Astrocyte (in vitro differentiated cells and primary cell): ENCODE measurements at regions not wholly inside any gene's neighbourhood (a gene's known extent, or its start where the extent isn't known, plus 50 kb on each side); places are given as distances from the start of the nearest gene placed in this dataset.

Source experiments
- DNase-seq: peaks from one replicate; pipeline ENCODE4 v3.0.0-alpha.2; 2010; ENCODE audit warnings: low read depth
- FAIRE-seq: peaks from 2 replicates; lab custom pipeline; 2011; peaks lifted over from hg19 to GRCh38; lab: Jason Lieb, UNC
- H2AFZ ChIP-seq: 2 replicates; pipeline ENCODE4 v1.6.0; 2012; ENCODE audit warnings: low read depth, low read length, inconsistent platforms
- H3K27ac ChIP-seq: 2 replicates; pipeline ENCODE4 v1.5.1; 2011; ENCODE audit warnings: low read depth, low read length, inconsistent platforms
- H3K27me3 ChIP-seq: 2 replicates; pipeline ENCODE4 v1.6.0; 2011; ENCODE audit warnings: low read length, inconsistent platforms; ENCODE audit not compliant: insufficient read depth
- H3K36me3 ChIP-seq: 2 replicates; pipeline ENCODE4 v1.5.1; 2011; ENCODE audit warnings: low read length, inconsistent platforms; ENCODE audit not compliant: insufficient read depth
- H3K4me1 ChIP-seq: 2 replicates; pipeline ENCODE4 v1.5.1; 2011; ENCODE audit warnings: low read length, inconsistent platforms; ENCODE audit not compliant: insufficient read depth
- H3K4me2 ChIP-seq: 2 replicates; pipeline ENCODE4 v1.6.0; 2012; ENCODE audit warnings: low read length, inconsistent platforms
- H3K4me3 ChIP-seq: 2 replicates; pipeline ENCODE4 v1.5.1; 2011; ENCODE audit warnings: low read depth, mild to moderate bottlenecking, low read length, inconsistent platforms; ENCODE audit not compliant: insufficient read depth
- H3K79me2 ChIP-seq: 2 replicates; pipeline ENCODE4 v1.6.0; 2012; ENCODE audit warnings: mild to moderate bottlenecking, low read length, inconsistent platforms; ENCODE audit not compliant: insufficient read depth
- H3K9ac ChIP-seq: 2 replicates; pipeline ENCODE4 v1.6.0; 2012; ENCODE audit warnings: mild to moderate bottlenecking, low read length, inconsistent platforms
- H3K9me3 ChIP-seq: 2 replicates; pipeline ENCODE4 v1.5.1; 2012; ENCODE audit warnings: low read depth, mild to moderate bottlenecking, low read length, inconsistent platforms; ENCODE audit not compliant: insufficient read depth
- H4K20me1 ChIP-seq: 2 replicates; pipeline ENCODE4 v1.6.0; 2012; ENCODE audit warnings: low read length, inconsistent platforms; ENCODE audit not compliant: insufficient read depth
- H3K27ac Mint-ChIP-seq: one replicate; pipeline ENCODE4 v1.8.0; 2021; ENCODE audit warnings: mild to moderate bottlenecking, mixed read lengths; ENCODE audit not compliant: unreplicated experiment
- H3K27me3 Mint-ChIP-seq: one replicate; pipeline ENCODE4 v1.8.0; 2021; ENCODE audit warnings: low read depth, mixed read lengths; ENCODE audit not compliant: unreplicated experiment
- H3K36me3 Mint-ChIP-seq: one replicate; pipeline ENCODE4 v1.8.0; 2021; ENCODE audit warnings: low read depth, mixed read lengths; ENCODE audit not compliant: unreplicated experiment
- H3K4me1 Mint-ChIP-seq: one replicate; pipeline ENCODE4 v1.8.0; 2021; ENCODE audit warnings: low read depth, mixed read lengths; ENCODE audit not compliant: unreplicated experiment
- H3K4me3 Mint-ChIP-seq: one replicate; pipeline ENCODE4 v1.8.0; 2021; ENCODE audit warnings: mild to moderate bottlenecking, moderate library complexity, mixed read lengths; ENCODE audit not compliant: unreplicated experiment
- H3K9me3 Mint-ChIP-seq: one replicate; pipeline ENCODE4 v1.8.0; 2021; ENCODE audit warnings: mild to moderate bottlenecking, mixed read lengths; ENCODE audit not compliant: unreplicated experiment
- EZH2 ChIP-seq: IDR thresholded peaks from 2 replicates; pipeline ENCODE4 v1.6.1; 2012; ENCODE audit warnings: mild to moderate bottlenecking, low read length, inconsistent platforms; ENCODE audit not compliant: insufficient read depth
- TF ChIP-seq, protein P1 (sequence below): IDR thresholded peaks from 2 replicates; pipeline ENCODE4 v1.5.1; 2011; ENCODE audit warnings: low read depth, mild to moderate bottlenecking, inconsistent platforms, low read length, moderate library complexity; ENCODE audit not compliant: insufficient read depth

DNA sequence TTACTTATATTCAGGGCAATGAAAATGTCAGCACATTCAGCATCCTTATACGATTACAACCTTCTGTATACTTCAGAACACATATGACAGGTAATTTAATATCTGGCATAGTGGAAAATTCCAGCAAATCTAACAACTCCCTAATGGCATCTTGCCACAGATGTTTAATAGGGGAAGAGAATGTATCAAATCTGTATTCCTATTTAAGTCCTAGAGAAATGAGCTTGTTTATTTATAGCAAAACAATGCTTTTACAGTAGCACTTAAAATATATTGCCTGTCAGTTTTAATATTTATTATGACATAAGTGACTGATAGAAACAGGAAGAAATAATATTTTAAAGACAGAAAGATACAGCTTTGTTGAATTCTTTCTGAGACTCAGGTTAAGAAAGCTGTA is 1101.8 kb upstream of the B3GALT2 start:
- H3K4me3 ChIP-seq, result no peak overlapping the region
- H3K36me3 ChIP-seq, result no peaks in the 10 kb centered on the region
- H2AFZ ChIP-seq, result no peak overlapping the region
- H4K20me1 ChIP-seq, result no peaks in the 10 kb centered on the region
- Mint-ChIP-seq H3K27me3 (no peaks in the 10 kb centered on the region), H3K36me3 (no peaks in the 10 kb centered on the region), H3K4me1 (peaks cover 4% of the 10 kb centered on the region), H3K4me3 (no peak overlapping the region), H3K9me3 (no peaks in the 10 kb centered on the region), H3K27ac (no peak overlapping the region)
- no peaks in the 10 kb centered on the region for H3K9me3 ChIP-seq
- H3K79me2 ChIP-seq, result no peaks in the 10 kb centered on the region
- no peak overlapping the region for H3K27ac ChIP-seq
- no peaks in the 10 kb centered on the region for H3K4me1 ChIP-seq
- no peak for TF ChIP-seq EZH2
- TF ChIP-seq, protein P1, sequence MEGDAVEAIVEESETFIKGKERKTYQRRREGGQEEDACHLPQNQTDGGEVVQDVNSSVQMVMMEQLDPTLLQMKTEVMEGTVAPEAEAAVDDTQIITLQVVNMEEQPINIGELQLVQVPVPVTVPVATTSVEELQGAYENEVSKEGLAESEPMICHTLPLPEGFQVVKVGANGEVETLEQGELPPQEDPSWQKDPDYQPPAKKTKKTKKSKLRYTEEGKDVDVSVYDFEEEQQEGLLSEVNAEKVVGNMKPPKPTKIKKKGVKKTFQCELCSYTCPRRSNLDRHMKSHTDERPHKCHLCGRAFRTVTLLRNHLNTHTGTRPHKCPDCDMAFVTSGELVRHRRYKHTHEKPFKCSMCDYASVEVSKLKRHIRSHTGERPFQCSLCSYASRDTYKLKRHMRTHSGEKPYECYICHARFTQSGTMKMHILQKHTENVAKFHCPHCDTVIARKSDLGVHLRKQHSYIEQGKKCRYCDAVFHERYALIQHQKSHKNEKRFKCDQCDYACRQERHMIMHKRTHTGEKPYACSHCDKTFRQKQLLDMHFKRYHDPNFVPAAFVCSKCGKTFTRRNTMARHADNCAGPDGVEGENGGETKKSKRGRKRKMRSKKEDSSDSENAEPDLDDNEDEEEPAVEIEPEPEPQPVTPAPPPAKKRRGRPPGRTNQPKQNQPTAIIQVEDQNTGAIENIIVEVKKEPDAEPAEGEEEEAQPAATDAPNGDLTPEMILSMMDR, result no peak
- H3K4me2 ChIP-seq, result no peak overlapping the region
- DNase-seq (no peak), FAIRE-seq (no peak)
- H3K27me3 ChIP-seq, result no peaks in the 10 kb centered on the region
- no peak overlapping the region for H3K9ac ChIP-seq

DNA sequence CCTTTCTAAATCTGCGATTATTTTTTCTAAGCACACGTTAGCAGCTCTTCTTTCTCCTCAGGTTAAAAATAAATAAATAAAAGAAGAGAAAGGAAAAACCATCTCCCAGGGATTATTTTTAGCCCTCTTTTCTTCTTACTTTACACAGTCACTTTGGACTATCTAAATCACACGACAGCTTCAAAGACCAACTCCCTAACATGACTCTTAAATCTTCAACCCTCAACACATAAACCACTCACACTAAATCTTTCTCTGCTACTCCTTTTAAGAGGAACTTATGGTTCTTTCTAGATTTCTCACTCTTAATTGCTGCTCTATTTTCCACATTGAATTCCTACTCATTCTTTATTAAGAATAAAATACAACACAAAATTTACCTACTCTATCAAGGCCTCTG is 1095.0 kb upstream of the B3GALT2 start:
- TF ChIP-seq, protein P1, result no peak
- no peak for TF ChIP-seq EZH2
- Mint-ChIP-seq H3K4me3 (no peak overlapping the region), H3K27ac (no peak overlapping the region), H3K4me1 (no peaks in the 10 kb centered on the region), H3K36me3 (no peaks in the 10 kb centered on the region), H3K27me3 (no peaks in the 10 kb centered on the region), H3K9me3 (no peaks in the 10 kb centered on the region)
- no peak overlapping the region for H3K4me2 ChIP-seq
- no peak for DNase-seq
- no peaks in the 10 kb centered on the region for H4K20me1 ChIP-seq
- no peak overlapping the region for H3K4me3 ChIP-seq
- no peak overlapping the region for H2AFZ ChIP-seq
- H3K36me3 ChIP-seq, result no peaks in the 10 kb centered on the region
- FAIRE-seq, result no peak
- H3K9ac ChIP-seq, result no peak overlapping the region
- H3K79me2 ChIP-seq, result no peaks in the 10 kb centered on the region
- no peak overlapping the region for H3K27ac ChIP-seq
- no peaks in the 10 kb centered on the region for H3K27me3 ChIP-seq
- H3K9me3 ChIP-seq, result no peaks in the 10 kb centered on the region
- no peaks in the 10 kb centered on the region for H3K4me1 ChIP-seq

DNA sequence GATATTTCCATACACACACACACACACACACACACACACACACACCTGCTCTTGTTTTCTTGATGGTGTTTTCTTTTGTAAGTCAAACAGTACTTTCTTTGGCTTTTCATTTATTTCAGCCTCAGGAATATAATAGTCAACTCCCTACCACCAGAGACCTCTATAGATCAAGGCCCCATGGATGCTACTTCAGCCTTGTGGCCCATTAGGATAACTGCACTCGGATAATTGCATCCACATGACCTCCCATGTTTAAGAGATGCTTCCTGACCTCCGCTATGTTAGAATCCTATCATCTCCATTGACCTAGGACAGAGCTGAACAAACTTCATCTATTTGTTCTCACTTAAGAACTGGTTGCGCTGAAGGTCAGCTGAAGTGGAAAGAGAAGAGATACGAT is 1094.0 kb upstream of the B3GALT2 start:
- no peak overlapping the region for H3K27ac ChIP-seq
- FAIRE-seq (no peak), DNase-seq (no peak)
- no peaks in the 10 kb centered on the region for H3K27me3 Mint-ChIP-seq
- H3K4me1 Mint-ChIP-seq, result no peaks in the 10 kb centered on the region
- H3K79me2 ChIP-seq, result no peaks in the 10 kb centered on the region
- TF ChIP-seq EZH2, result no peak
- TF ChIP-seq, protein P1, result no peak
- no peaks in the 10 kb centered on the region for H3K36me3 ChIP-seq
- no peaks in the 10 kb centered on the region for H3K27me3 ChIP-seq
- H3K4me3 ChIP-seq, result no peak overlapping the region
- H3K9me3 ChIP-seq, result no peaks in the 10 kb centered on the region
- H3K4me3 Mint-ChIP-seq, result no peak overlapping the region
- H3K4me1 ChIP-seq, result no peaks in the 10 kb centered on the region
- H4K20me1 ChIP-seq, result no peaks in the 10 kb centered on the region
- H2AFZ ChIP-seq, result no peak overlapping the region
- no peak overlapping the region for H3K4me2 ChIP-seq
- no peak overlapping the region for H3K9ac ChIP-seq
- H3K9me3 Mint-ChIP-seq, result no peaks in the 10 kb centered on the region
- H3K27ac Mint-ChIP-seq, result no peak overlapping the region
- no peaks in the 10 kb centered on the region for H3K36me3 Mint-ChIP-seq
